OCI-LY3 (cell line): ENCODE measurements at regions not wholly inside any gene's neighbourhood (a gene's known extent, or its start where the extent isn't known, plus 50 kb on each side); places are given as distances from the start of the nearest gene placed in this dataset.

ENCODE experiments used
- EZH2phosphoT487 ChIP-seq: fragments of 200-600 bp; shearing (Covaris generic); IDR thresholded peaks from 2 replicates; pipeline ENCODE4 v1.6.1; 2018; ENCODE audit warnings: antibody characterized with exemption, mixed run types, low read depth
- TF ChIP-seq, protein P1 (sequence below): fragments of 200-600, 300-600 bp; sonication (generic); IDR thresholded peaks from 2 replicates; pipeline ENCODE4 v1.5.1; 2014; ENCODE audit warnings: antibody characterized with exemption, low read length, low read depth

DNA sequence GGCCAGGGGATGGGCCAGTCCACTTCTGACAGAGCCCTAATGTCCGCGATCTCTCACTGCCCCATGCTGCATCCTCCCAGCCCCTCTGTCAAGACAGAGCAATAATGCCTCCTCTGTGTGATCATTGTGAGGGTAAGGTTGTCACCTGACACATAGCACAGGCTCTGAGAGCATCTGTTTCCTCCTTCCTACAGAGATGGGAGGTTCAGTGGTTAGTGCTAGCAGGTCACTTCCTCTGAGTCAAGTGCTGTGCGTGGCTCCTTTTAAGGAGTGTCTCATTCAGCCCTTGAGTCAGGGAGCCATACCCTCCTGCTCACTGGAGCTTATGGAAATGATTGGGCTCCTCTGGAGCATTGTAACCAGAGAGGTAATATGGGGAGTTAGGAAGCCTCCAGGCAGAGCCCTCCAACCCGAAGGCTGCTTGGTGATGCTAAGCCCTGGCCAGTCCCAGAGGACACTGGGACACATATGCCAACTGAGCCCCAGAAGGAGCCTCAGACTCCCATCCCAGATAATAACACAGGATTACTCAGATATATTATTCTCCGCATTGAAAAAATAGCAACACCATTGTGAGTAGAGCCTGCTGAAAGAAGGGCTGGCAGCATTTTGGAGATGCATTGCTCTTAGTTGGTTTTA lies 189.0 kb downstream of the GALNT1 start:
- TF ChIP-seq, protein P1, sequence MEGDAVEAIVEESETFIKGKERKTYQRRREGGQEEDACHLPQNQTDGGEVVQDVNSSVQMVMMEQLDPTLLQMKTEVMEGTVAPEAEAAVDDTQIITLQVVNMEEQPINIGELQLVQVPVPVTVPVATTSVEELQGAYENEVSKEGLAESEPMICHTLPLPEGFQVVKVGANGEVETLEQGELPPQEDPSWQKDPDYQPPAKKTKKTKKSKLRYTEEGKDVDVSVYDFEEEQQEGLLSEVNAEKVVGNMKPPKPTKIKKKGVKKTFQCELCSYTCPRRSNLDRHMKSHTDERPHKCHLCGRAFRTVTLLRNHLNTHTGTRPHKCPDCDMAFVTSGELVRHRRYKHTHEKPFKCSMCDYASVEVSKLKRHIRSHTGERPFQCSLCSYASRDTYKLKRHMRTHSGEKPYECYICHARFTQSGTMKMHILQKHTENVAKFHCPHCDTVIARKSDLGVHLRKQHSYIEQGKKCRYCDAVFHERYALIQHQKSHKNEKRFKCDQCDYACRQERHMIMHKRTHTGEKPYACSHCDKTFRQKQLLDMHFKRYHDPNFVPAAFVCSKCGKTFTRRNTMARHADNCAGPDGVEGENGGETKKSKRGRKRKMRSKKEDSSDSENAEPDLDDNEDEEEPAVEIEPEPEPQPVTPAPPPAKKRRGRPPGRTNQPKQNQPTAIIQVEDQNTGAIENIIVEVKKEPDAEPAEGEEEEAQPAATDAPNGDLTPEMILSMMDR = no peak
- no peak for TF ChIP-seq EZH2phosphoT487
